Parathyroid adenoma (tissue), 2 donors: ENCODE measurements at regions not wholly inside any gene's neighbourhood (a gene's known extent, or its start where the extent isn't known, plus 50 kb on each side); places are given as distances from the start of the nearest gene placed in this dataset.

Experiments used
- H2AFZ ChIP-seq: fragments of 300-600 bp; sonication (generic); one replicate; pipeline ENCODE4 v1.7.0; 2017; ENCODE audit warnings: antibody characterized with exemption, mild to moderate bottlenecking
- H3K27ac ChIP-seq: fragments of 300-600 bp; sonication (generic); one replicate; pipeline ENCODE4 v1.7.0; 2017
- H3K27me3 ChIP-seq: fragments of 300-600 bp; sonication (generic); one replicate; pipeline ENCODE4 v1.7.0; 2017; ENCODE audit warnings: low read length; ENCODE audit not compliant: control insufficient read depth, insufficient read depth
- H3K36me3 ChIP-seq: fragments of 300-600 bp; sonication (generic); one replicate; pipeline ENCODE4 v1.7.0; 2017; ENCODE audit warnings: low read length; ENCODE audit not compliant: control insufficient read depth, insufficient read depth
- H3K4me1 ChIP-seq: fragments of 300-600 bp; sonication (generic); one replicate; pipeline ENCODE4 v1.7.0; 2017; ENCODE audit warnings: control low read depth
- H3K4me2 ChIP-seq: fragments of 300-600 bp; sonication (generic); one replicate; pipeline ENCODE4 v1.7.0; 2017; ENCODE audit warnings: low read length
- H3K4me3 ChIP-seq: fragments of 300-600 bp; sonication (generic); one replicate; pipeline ENCODE4 v1.7.0; 2017; ENCODE audit warnings: low read depth, low read length
- H3K79me2 ChIP-seq: fragments of 300-600 bp; sonication (generic); one replicate; pipeline ENCODE4 v1.7.0; 2017; ENCODE audit warnings: control low read depth
- H3K9ac ChIP-seq: fragments of 300-600 bp; sonication (generic); one replicate; pipeline ENCODE4 v1.7.0; 2017; ENCODE audit warnings: mild to moderate bottlenecking
- H3K9me3 ChIP-seq: fragments of 300-600 bp; sonication (generic); one replicate; pipeline ENCODE4 v1.7.0; 2017; ENCODE audit warnings: low read length; ENCODE audit not compliant: control insufficient read depth
- TF ChIP-seq, protein P1 (sequence below): fragments of 300-600 bp; sonication (generic); IDR thresholded peaks from one replicate; pipeline ENCODE4 v1.7.0; 2017; ENCODE audit warnings: antibody characterized with exemption, mild to moderate bottlenecking
- donor health status: primary hyperparathyroidism.

DNA sequence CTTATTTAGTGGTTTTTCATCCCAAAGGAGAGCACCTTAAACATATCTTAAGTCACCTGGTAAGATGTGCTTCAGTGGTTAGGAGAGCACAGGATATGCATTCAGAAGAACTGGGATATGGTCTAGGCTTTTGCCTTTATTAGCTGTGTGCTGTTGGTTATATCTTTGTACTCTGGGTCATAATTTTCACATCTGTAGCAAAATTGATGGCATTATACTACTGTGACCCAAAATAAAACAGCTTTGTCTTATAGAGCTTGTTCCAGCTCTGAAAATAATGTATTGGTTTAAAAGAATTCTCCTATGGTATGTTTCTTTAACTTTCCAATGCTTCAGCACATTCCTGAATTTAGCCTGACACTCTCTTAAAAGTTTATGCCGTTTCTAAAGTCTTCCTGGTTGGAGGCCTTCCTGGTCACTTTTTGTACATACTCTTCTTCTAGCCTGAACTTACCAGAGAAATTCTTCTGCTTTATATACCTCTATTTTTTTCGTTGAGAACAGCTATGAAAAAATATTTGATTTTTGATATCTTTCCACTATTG is 337.1 kb upstream of the MPDZ start:
- TF ChIP-seq, protein P1, sequence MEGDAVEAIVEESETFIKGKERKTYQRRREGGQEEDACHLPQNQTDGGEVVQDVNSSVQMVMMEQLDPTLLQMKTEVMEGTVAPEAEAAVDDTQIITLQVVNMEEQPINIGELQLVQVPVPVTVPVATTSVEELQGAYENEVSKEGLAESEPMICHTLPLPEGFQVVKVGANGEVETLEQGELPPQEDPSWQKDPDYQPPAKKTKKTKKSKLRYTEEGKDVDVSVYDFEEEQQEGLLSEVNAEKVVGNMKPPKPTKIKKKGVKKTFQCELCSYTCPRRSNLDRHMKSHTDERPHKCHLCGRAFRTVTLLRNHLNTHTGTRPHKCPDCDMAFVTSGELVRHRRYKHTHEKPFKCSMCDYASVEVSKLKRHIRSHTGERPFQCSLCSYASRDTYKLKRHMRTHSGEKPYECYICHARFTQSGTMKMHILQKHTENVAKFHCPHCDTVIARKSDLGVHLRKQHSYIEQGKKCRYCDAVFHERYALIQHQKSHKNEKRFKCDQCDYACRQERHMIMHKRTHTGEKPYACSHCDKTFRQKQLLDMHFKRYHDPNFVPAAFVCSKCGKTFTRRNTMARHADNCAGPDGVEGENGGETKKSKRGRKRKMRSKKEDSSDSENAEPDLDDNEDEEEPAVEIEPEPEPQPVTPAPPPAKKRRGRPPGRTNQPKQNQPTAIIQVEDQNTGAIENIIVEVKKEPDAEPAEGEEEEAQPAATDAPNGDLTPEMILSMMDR: no peak
- H3K27me3 ChIP-seq: no peaks in the 10 kb centered on the region
- H3K79me2 ChIP-seq: no peaks in the 10 kb centered on the region
- no peak overlapping the region for H3K9ac ChIP-seq
- H3K4me1 ChIP-seq: no peaks in the 10 kb centered on the region
- no peaks in the 10 kb centered on the region for H3K9me3 ChIP-seq
- H3K27ac ChIP-seq: no peak overlapping the region
- no peaks in the 10 kb centered on the region for H3K36me3 ChIP-seq
- H2AFZ ChIP-seq: no peak overlapping the region
- no peak overlapping the region for H3K4me2 ChIP-seq
- H3K4me3 ChIP-seq: no peak overlapping the region

DNA sequence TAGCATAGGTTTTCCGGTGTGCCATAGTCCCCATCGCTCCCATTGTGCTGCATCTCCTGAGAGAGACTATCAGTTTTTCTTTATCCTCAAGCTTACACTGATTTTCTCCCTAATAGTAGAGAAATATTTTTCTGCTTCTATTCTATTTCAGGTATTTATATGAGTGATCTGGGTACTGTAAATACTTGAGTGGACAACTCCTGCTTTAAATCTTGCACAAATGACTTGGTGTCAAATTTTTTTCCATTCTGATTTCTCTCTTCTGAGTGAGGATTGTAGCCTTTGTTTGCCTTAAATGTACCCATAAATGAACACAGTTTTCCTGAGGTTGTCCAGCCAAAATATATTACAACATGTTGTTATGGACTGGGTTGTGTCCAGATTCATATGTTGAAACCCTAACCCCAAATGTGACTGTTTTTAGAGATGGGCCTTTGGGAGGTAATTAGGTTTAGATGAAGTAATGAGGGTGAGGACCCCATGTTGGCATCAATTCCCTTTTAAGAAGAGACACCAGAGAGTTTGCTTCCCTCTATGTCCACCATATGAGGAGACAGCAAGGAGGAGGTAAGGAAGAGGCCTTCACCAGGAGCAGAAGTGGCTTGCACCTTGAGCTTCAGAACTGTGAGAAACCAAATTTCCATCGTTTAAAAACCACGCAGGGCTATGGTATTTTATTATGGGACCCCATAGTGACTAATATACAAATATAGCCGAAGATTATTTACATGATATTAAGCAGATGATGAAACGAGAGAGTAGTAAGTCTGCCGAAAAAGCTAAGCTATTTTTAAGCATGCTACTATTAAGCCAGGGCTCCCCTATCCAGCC is 336.4 kb upstream of the MPDZ start:
- TF ChIP-seq, protein P1: no peak
- H3K4me2 ChIP-seq: no peak overlapping the region
- no peaks in the 10 kb centered on the region for H3K27me3 ChIP-seq
- no peaks in the 10 kb centered on the region for H3K4me1 ChIP-seq
- no peak overlapping the region for H3K4me3 ChIP-seq
- no peak overlapping the region for H3K27ac ChIP-seq
- no peaks in the 10 kb centered on the region for H3K79me2 ChIP-seq
- H3K36me3 ChIP-seq: no peaks in the 10 kb centered on the region
- H2AFZ ChIP-seq: no peak overlapping the region
- H3K9ac ChIP-seq: no peak overlapping the region
- H3K9me3 ChIP-seq: no peaks in the 10 kb centered on the region

DNA sequence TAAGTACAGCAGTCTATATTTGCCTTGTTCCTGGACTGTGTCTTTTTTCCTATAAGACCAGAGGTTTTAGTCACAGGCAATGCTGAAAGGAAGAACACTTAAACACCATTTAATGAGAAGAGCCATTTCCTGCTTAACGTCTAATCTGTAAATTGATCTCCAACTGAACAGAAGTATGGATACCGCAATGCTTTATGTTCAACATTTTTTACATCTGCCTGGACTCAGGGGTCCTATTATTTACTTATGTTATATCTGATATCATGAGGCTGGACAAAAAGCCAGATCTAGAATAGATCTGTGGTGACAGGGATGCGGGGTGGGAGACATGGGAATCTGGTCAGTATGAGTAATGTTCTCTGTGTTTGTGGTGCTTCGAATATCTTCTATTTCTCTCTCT is 334.6 kb upstream of the MPDZ start:
- Histone ChIP-seq H3K27ac (no peak overlapping the region), H3K36me3 (no peaks in the 10 kb centered on the region), H3K27me3 (no peaks in the 10 kb centered on the region), H3K79me2 (no peaks in the 10 kb centered on the region), H3K9me3 (no peaks in the 10 kb centered on the region), H3K4me1 (no peaks in the 10 kb centered on the region), H2AFZ (no peak overlapping the region), H3K9ac (no peak overlapping the region), H3K4me3 (no peak overlapping the region), H3K4me2 (no peak overlapping the region)
- TF ChIP-seq, protein P1: no peak

DNA sequence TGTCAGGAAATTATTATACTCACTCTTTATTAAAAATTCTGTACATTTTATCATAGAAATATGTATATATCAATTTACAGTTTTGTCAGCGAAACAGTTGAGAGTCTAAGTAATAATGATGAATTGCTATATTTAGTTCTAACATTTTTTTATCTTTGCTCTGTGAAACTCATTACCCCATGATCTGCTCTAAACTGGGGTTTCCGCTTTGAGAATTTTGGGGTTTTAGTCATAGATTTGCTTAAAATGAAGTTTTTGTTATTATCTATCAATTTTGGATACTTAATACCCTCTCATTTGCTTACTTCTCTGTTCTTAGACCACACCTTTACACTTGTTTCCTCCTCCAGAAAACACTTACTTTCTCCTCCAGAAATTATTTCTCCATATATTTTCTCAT is 333.8 kb upstream of the MPDZ start:
- H3K9ac ChIP-seq: no peak overlapping the region
- H3K36me3 ChIP-seq: no peaks in the 10 kb centered on the region
- H3K27ac ChIP-seq: no peak overlapping the region
- H3K4me1 ChIP-seq: no peaks in the 10 kb centered on the region
- H3K9me3 ChIP-seq: no peaks in the 10 kb centered on the region
- no peak overlapping the region for H2AFZ ChIP-seq
- TF ChIP-seq, protein P1: no peak
- H3K4me2 ChIP-seq: no peak overlapping the region
- H3K4me3 ChIP-seq: no peak overlapping the region
- H3K27me3 ChIP-seq: no peaks in the 10 kb centered on the region
- H3K79me2 ChIP-seq: no peaks in the 10 kb centered on the region

DNA sequence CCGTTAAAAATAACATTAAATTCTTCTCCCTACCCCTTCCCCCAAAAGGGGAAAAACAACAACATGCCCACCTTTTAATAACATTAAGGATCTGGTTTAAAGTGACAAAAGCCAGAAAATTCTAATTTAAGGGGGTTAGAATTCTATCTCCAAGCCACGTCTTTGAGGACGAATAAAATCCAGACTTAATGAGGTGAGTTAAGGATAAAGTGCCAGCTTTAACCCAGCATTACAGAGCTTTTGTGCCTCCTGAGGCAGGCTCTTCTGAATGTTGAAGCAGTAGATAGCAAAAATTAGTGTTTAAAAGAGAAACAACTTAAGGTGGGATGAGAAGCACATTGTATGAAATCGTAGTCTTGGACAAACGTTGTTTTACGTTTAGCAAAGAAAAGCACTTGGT is 329.0 kb upstream of the MPDZ start:
- H3K36me3 ChIP-seq: no peaks in the 10 kb centered on the region
- no peak overlapping the region for H2AFZ ChIP-seq
- no peaks in the 10 kb centered on the region for H3K27me3 ChIP-seq
- no peaks in the 10 kb centered on the region for H3K79me2 ChIP-seq
- no peak overlapping the region for H3K4me2 ChIP-seq
- no peak overlapping the region for H3K4me3 ChIP-seq
- H3K9ac ChIP-seq: no peak overlapping the region
- H3K27ac ChIP-seq: no peak overlapping the region
- TF ChIP-seq, protein P1: no peak
- H3K4me1 ChIP-seq: no peaks in the 10 kb centered on the region
- no peaks in the 10 kb centered on the region for H3K9me3 ChIP-seq
